ENCODE measurements at regions not wholly inside any gene's neighbourhood (a gene's known extent, or its start where the extent isn't known, plus 50 kb on each side); places are given as distances from the start of the nearest gene placed in this dataset.

GRCh38 chr5:6812091-6812490 lies 98.9 kb downstream of the TENT4A start:
- ATAC-seq = no peak
- no peak for TF ChIP-seq ZNF8 (CRISPR knock-in tag; IDR thresholded peaks at IDR 0.05)
- no peak for TF ChIP-seq OSR1 (CRISPR knock-in tag; IDR thresholded peaks at IDR 0.05)
- no peak for TF ChIP-seq ARNTL (CRISPR knock-in tag; IDR thresholded peaks at IDR 0.05; ENCODE audit: borderline replicate concordance, low read depth)
- TF ChIP-seq POU6F1 (CRISPR knock-in tag; IDR thresholded peaks at IDR 0.05; ENCODE audit: borderline replicate concordance, low read depth) = no peak
- no peak for TF ChIP-seq GLIS3 (CRISPR knock-in tag; IDR thresholded peaks at IDR 0.05)
- no peak for TF ChIP-seq TSHZ2 (CRISPR knock-in tag; IDR thresholded peaks at IDR 0.05)
- TF ChIP-seq PPARA (CRISPR knock-in tag; IDR thresholded peaks at IDR 0.05; ENCODE audit: borderline replicate concordance) = no peak
- no peak for TF ChIP-seq CSRNP3 (CRISPR knock-in tag; IDR thresholded peaks at IDR 0.05)
- TF ChIP-seq ZFP3 (CRISPR knock-in tag; IDR thresholded peaks at IDR 0.05) = no peak
- no peak for TF ChIP-seq PATZ1 (CRISPR knock-in tag; IDR thresholded peaks at IDR 0.05; ENCODE audit: borderline replicate concordance)
- no peak for TF ChIP-seq ZNF565 (CRISPR knock-in tag; conservative IDR thresholded peaks at IDR 0.05; ENCODE audit: low read depth)
- no peak for TF ChIP-seq ISL1 (CRISPR knock-in tag; IDR thresholded peaks at IDR 0.05)

GRCh38 chr5:6812800-6813731 lies 99.8 kb downstream of the TENT4A start:
- TF ChIP-seq ZNF565 (CRISPR knock-in tag; conservative IDR thresholded peaks at IDR 0.05; ENCODE audit: low read depth) (no peak), CSRNP3 (CRISPR knock-in tag; IDR thresholded peaks at IDR 0.05) (no peak), ARNTL (CRISPR knock-in tag; IDR thresholded peaks at IDR 0.05; ENCODE audit: borderline replicate concordance, low read depth) (no peak), TSHZ2 (CRISPR knock-in tag; IDR thresholded peaks at IDR 0.05) (no peak), OSR1 (CRISPR knock-in tag; IDR thresholded peaks at IDR 0.05) (no peak), TCF4 (CRISPR knock-in tag; IDR thresholded peaks at IDR 0.05; ENCODE audit: borderline replicate concordance) (no peak), BACH2 (CRISPR knock-in tag; IDR thresholded peaks at IDR 0.05; ENCODE audit: borderline replicate concordance) (no peak), ZFP3 (CRISPR knock-in tag; IDR thresholded peaks at IDR 0.05) (no peak), ESRRG (CRISPR knock-in tag; IDR thresholded peaks at IDR 0.05) (no peak), ZFP30 (CRISPR knock-in tag; IDR thresholded peaks at IDR 0.05) (no peak), RARB (CRISPR knock-in tag; IDR thresholded peaks at IDR 0.05) (no peak), SNAI2 (CRISPR knock-in tag; IDR thresholded peaks at IDR 0.05) (no peak), ZNF8 (CRISPR knock-in tag; IDR thresholded peaks at IDR 0.05) (no peak), TOX (CRISPR knock-in tag; IDR thresholded peaks at IDR 0.05; ENCODE audit: borderline replicate concordance) (no peak)
- no peak for ATAC-seq
